GF-D8 (cell line): ENCODE measurements at regions not wholly inside any gene's neighbourhood (a gene's known extent, or its start where the extent isn't known, plus 50 kb on each side); places are given as distances from the start of the nearest gene placed in this dataset.

Source experiments
- DNase-seq: peaks from one replicate; lab custom pipeline; 2025; lab: John Stamatoyannopoulos, UW

GRCh38 chr5:174376056-174376455 lies 330.6 kb downstream of the NSG2 start:
- DNase-seq: no peak

GRCh38 chr5:174376726-174377373 lies 331.3 kb downstream of the NSG2 start:
- DNase-seq: no peak

- no peak for DNase-seq
These were observed 332.8 kb downstream of the NSG2 start for GRCh38 chr5:174378121-174378874.

- DNase-seq: no peak
These were observed 334.8 kb downstream of the NSG2 start for GRCh38 chr5:174380311-174380710.

GRCh38 chr5:174381241-174381640 lies 335.7 kb downstream of the NSG2 start:
- no peak for DNase-seq

GRCh38 chr5:174383210-174384167 lies 338.0 kb downstream of the NSG2 start:
- no peak for DNase-seq

- no peak for DNase-seq
These were observed 339.0 kb downstream of the NSG2 start for GRCh38 chr5:174384509-174384947.

GRCh38 chr5:174386306-174386705 lies 338.1 kb upstream of the MSX2 start:
- no peak for DNase-seq

GRCh38 chr5:174386846-174387245 lies 337.5 kb upstream of the MSX2 start:
- DNase-seq: no peak

- no peak for DNase-seq
These were observed 336.9 kb upstream of the MSX2 start for GRCh38 chr5:174387448-174387847.

- DNase-seq: no peak
These were observed 331.5 kb upstream of the MSX2 start for GRCh38 chr5:174392892-174393291.

GRCh38 chr5:174396541-174396940 lies 327.8 kb upstream of the MSX2 start:
- no peak for DNase-seq

GRCh38 chr5:174397206-174397605 lies 327.2 kb upstream of the MSX2 start:
- DNase-seq: no peak

GRCh38 chr5:174398171-174398570 lies 326.2 kb upstream of the MSX2 start:
- DNase-seq: no peak

- DNase-seq: no peak
These were observed 325.0 kb upstream of the MSX2 start for GRCh38 chr5:174399411-174399810.

GRCh38 chr5:174400461-174400860 lies 323.9 kb upstream of the MSX2 start:
- no peak for DNase-seq

- DNase-seq: no peak
These were observed 322.6 kb upstream of the MSX2 start for GRCh38 chr5:174401793-174402192.

- no peak for DNase-seq
These were observed 322.1 kb upstream of the MSX2 start for GRCh38 chr5:174402222-174402812.

- no peak for DNase-seq
These were observed 319.5 kb upstream of the MSX2 start for GRCh38 chr5:174404848-174405247.

- DNase-seq: no peak
These were observed 315.3 kb upstream of the MSX2 start for GRCh38 chr5:174409070-174409469.

GRCh38 chr5:174409971-174410370 lies 314.4 kb upstream of the MSX2 start:
- DNase-seq: no peak
